NOMO-1 (cell line): ENCODE measurements at regions not wholly inside any gene's neighbourhood (a gene's known extent, or its start where the extent isn't known, plus 50 kb on each side); places are given as distances from the start of the nearest gene placed in this dataset.

Source experiments
- DNase-seq, 2 experiments: peaks; one replicate each; lab custom pipeline; 2025; ENCODE audit not compliant: unreplicated experiment in 2 of 2; lab: John Stamatoyannopoulos, UW

DNA sequence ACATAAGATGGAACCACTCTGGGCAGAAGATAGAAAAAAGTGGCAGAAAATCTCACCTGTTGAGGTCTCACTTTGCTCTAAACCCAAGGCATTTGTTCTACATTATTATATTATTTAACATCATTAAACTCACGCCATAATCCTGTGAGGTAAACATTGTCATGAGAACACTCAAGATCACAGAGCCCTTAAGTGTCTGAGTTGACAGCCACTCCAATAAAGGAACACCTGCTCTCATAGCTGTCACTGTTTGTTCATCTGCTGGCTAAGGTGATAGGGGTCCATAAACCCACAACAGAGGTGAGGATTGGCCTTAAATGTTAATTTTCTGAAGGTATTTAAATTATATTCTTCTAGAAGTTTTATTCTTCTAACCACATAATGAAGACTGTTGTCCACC, 439.7 kb downstream of the RIT2 start:
- no peak for DNase-seq

DNA sequence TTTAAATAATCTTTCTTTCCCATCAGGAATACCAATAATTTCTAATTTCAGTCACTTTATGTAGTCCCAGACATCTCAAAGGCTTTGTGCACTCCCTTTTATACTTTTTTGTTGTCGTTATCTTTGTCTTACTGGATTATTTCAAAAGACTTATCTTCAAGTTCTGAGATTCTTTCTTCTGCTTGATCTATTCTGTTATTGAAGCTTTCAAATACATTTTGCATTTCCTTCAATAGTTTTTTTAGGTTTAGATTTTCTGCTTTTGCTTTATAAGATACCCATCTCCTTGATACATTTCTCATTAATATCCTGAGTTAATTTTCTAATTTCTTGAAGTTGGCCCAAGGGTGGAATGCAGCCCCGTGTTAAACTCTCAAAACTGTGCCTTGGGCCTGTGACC, 432.4 kb downstream of the RIT2 start:
- no peak for DNase-seq

- no peak for DNase-seq
These were observed 426.2 kb downstream of the RIT2 start for GRCh38 chr18:42689310-42689709.
